Posterior cingulate gyrus (tissue), 11 donors: ENCODE measurements at regions not wholly inside any gene's neighbourhood (a gene's known extent, or its start where the extent isn't known, plus 50 kb on each side); places are given as distances from the start of the nearest gene placed in this dataset.

Source experiments
- DNase-seq, 10 donors: peaks; one replicate each; pipeline versions ENCODE4 v3.0.0 to v3.0.0-alpha.2; 2020 to 2021; ENCODE audit warnings: mixed read lengths in 3 of 10
- intact Hi-C: fragments of 100-400 bp; cut with DNase I; formaldehyde crosslinking; loops from one replicate; pipeline ENCODE4 v1.15.1; 2023

DNA sequence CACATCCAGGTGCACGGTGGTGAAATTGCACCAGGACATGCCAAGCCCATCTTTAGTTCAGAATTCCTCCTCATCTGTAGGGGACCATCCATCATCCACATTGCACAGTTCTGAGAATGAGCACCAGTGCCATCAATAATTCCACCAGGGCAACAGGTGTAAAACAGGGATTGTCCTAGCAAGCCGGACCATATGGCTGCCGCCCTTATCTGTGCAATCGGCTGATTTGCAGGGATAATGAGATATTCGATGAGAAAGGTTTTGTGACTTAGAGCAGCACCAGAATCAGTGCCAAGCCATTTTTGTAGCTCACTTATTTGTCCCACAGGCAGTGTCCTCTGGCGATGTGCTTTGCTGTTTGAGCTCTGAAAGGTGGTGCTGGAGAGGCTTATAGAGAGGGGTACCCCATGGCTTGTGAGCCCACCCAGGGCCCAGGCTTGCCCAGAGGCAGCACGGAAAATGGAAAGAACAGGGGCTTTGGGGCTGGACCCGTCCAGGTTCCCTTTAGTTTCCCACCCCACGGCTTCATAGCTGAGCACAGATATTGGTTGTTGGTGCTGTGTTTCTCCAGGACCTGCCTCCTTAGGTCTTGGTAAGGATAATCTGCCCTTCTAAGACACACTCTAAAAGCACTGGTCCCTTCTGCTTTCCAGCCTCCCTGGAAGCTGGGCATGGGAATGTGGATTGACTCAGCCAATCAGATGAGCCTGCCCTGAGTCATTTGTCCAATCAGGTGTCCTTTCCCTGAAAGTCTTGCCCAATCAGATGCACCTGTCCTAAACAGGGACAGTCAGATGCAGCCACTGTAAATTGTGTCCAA, 84.0 kb upstream of the SHANK2 start:
- peak in 1 of 10 donors; percentile 35 for DNase-seq
- intact Hi-C loops = no loop called here

DNA sequence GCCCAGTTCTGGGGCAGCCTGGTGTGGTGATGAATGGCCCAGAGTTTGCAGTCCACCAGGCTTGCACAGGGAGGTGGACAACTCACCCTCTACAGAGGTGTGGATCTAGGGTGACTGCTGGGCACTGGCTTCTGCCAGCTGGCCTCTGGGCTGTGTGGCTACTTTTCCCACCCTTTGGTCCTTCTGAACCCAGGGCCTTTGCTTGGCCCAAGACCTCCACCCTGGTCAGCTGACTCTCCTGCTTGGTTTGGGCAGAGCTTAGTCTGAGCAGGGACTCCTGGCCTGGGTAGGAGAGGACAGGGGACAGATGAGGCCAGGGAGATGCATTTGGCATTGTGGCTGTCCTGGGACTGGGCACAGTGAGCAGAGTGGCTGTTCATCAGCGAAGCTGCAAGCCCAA, 83.0 kb upstream of the SHANK2 start:
- peak in 1 of 10 donors; percentile 40 for DNase-seq

DNA sequence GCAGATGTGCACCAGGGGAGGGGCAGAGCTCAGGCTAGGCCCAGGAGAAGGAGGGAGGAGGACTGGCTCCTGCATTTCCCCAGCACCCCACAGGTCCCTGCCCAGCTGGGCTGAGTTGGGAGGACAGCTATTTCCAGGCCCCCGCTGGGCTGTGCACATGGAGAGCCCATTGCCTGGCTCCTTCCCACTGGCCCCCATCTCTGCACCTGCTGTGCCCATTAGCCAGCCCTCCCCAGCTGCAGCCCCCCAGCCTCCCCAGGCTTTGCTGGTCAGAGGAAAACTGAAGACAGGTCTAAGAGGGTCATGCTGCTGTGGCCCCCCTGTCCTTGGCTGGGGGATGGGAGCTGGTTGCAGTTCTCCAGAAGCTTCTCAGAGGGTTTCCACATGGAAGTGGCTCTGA, 81.8 kb upstream of the SHANK2 start:
- intact Hi-C loops = no loop called here
- DNase-seq = no peak

More for the DNA sequence above, 83.0 kb upstream of the SHANK2 start:
- intact Hi-C loops = no loop called here

DNA sequence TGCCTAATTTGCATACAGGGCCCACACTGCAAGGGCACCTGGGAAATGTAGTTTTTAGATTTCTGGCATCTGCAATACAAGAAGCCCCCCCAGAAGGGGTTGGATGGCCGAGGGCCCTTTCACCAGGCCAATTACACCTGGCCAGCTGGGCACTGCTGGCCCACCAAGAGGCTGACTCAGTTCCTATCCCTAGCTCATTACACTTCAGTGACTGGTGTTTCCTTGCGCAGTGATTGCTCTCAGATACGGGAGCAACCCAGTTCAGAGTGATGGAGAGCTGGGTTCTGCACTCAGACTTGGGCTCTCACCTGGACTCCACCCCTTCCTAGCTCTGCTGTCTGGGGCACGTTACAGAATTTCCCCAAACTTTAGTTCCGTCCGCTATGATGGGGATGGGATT, 81.1 kb upstream of the SHANK2 start:
- intact Hi-C loops = no loop called here
- no peak for DNase-seq

DNA sequence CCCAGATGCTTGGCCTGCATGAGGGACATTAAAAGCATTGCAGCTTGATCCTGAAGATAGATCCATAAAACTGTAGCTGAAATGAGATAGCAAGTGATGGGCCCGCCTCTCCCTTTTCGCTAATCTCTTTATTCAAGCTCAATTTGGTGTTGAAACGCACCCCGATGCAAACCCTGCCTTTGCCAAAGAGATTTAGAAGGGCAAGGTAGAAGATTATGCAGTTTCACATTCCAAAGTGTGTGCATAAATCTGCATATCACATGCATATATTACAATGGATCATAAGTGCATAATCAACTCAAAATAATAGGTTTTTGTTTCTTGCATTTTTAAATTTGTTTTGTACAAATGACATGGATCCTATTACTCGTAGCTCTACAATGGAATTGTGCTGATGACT, 80.1 kb upstream of the SHANK2 start:
- intact Hi-C loops = no loop called here
- DNase-seq = no peak

DNA sequence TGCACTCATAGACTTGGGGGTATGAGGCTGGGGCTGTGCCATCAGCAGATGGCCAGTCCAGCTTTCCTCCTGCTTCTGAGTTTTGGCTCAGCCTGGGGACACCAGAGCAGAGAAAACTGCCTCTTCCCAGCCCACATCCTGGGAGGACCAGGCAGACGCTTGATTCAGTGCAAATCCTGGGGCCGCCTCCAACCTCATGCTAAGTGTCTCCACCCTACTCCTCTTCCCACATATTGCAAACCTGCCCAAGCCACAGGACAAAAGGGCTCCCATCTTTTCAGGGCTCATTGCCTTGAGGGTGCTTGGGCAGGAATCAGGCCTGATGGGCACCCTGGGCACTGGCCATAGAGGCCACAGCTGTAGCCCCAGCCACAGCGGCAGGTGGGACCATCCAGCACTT, 79.7 kb upstream of the SHANK2 start:
- DNase-seq = no peak
- intact Hi-C loops = no loop called here

DNA sequence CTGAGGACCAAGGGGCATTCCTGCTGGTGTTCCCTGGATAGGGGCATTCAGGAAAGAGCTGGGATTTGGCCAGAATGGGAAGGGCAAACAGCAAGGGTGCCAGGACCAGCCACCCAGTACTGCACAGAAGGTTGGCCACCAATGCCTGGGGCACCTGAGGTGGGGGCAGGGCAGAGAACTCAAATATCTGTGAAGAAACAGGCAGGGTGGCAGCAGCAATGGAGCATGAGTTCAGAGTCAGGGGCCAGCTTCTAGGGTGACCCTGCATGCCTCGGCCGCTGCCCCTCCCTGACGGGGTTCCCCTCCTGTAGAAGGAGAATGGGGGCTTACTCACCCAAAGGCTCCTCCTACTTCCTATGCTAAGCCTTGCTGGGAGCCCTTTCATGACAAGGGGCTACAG, 79.3 kb upstream of the SHANK2 start:
- DNase-seq = no peak

DNA sequence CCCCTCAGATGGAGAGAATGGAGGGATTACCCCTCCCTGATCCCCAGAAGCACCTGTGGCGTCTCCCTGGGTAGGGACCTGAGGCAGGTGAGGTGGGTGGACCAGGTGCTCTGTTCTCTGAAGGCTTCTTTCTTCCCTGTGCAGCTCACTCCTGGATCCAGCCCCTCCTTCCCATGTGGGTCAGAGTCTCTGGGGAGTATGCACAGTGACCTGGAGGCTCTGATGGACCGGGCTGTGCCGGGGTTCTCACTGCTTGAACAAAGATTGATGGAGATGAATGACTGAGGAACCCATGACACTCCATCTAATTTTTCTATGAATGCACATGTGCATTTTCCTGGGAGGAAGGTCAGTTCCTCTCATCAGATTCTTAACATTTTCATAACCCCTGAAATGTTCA, 78.6 kb upstream of the SHANK2 start:
- DNase-seq = no peak
- intact Hi-C loops = no loop called here

More for the DNA sequence above, 79.3 kb upstream of the SHANK2 start:
- intact Hi-C loops = no loop called here

DNA sequence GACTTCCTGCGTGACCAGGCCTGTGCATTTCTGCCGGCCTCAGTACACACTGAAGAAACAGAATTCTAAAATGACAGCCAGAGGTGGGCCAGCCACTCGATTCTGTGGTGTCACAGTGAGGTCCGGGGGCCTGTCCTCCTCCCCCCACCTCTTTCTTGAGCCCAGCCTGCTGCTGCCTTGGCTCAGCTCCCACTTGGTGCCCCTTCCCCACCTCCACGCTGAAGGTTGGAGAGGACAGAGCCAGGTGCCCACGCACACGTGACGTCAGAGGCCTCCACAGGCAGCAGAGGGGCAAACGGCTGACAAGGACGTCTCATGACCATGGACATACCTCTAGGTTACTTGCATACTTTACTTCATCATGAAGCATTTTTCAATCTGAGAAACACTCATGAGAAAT, 78.0 kb upstream of the SHANK2 start:
- peak in 1 of 10 donors; percentile 59 for DNase-seq

DNA sequence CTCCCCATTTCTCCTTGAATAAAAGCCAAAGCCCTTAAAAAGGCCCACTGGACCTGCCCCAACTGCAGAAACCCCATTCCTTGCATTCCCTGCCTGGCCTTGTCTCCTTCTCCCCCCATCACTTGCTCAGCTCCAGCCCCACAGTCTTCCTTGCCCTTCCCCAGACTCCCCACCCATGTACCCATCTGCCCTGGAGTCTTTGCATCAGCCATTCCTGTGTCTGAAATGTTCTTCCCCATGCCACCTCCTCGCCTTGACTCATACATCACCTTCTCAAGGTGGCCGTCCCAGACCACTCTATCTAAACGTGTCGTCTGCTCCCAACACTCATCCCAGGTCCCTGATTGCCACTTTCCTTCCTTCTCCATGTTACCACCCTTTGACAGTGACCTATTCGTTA, 77.4 kb upstream of the SHANK2 start:
- intact Hi-C loops = no loop called here
- DNase-seq = no peak

More for the DNA sequence above, 78.0 kb upstream of the SHANK2 start:
- intact Hi-C loops = no loop called here

DNA sequence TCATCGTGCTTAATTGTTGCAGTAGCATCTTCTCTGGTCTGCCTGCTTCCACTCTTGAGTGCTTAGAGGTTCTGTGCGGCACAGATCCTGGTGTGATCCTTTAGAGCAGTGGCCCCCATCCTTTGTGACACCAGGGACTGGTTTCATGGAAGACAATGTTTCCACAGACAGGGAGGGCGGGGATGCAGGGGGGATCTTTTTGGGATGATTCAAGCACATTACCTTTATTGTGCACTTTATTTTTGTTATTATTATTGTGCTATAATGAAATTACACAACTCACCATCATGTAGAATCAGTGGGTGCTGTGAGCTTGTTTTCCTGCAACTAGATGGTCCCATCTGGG, 76.8 kb upstream of the SHANK2 start:
- DNase-seq = no peak

DNA sequence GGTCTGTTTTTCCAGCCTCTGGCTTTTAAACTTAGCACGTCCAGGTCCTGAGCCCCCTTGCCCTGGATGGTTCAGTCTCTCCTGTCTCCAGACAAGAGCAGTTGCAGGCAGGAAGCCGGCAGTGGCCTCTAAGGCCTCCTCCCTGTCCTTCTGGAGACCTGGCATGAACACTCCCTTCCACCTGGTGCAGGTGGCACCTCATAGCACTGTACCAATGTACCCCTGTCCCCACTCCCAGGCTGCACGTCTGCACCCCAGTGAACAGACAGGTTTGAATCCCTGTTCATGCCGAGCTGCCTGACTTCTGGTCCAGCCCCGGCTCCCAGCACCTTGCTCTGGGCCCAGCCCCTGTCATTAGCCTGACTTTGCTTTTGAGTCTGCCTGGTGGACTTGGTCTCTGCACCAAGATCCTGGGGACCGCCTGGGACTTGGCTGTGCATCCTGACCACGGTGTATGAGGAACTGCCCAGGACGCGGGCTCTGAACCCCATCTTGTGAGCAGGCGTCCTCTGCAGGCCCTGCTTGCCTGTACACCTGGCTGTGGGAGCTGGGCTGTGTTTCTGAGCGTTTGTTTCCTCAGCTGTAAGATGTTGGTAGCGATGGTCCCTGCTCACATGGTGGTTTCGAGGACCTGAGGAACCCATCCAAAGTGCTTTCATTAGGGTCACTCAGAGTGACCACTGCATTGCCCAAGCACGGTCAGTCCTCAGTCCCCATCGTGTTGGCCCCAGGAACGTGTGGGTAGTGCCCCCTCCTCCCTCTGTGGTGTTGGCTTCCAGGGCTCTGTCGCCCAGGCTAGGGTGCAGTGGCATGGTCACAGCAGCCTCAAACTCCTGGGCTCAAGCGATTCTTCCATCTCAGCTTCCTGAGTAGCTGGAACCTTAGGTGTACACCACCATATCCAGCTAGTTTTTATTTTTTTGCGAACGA, 75.0 kb upstream of the SHANK2 start:
- intact Hi-C loops = no loop called here
- peak in 1 of 10 donors; percentile 53 for DNase-seq

More for the DNA sequence above, 76.8 kb upstream of the SHANK2 start:
- intact Hi-C loops = no loop called here

DNA sequence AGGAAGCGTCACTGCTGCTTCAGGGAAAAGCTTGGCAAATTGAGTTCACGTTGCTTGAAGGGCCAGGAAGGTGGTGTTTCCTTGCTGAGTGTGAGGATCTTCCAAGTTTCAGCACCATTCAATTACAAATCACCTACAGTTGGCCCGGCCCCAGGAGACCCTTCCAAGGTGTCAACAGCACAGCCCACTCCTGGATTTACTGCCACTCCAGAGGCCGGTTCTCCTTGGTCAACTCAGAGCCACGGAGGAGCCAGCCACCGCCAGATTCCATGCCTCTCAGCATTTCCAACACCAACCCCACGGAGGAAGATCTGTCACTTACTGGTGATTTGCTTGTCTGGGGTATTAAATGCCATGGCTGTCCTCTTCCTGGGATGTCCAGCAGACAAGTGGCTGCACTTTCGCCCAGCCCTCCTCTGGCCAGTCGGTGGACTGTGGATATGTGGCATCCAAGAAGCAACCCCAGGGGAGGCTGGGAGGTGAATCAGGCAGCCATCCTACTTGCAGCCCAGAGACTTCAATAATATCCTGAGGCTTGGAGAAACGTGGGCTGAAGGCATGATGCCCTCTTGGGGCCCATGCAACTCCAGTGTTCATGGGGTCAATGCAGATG, 74.1 kb upstream of the SHANK2 start:
- intact Hi-C loops = no loop called here
- peak in 2 of 10 donors; percentile 43 to 62 for DNase-seq

DNA sequence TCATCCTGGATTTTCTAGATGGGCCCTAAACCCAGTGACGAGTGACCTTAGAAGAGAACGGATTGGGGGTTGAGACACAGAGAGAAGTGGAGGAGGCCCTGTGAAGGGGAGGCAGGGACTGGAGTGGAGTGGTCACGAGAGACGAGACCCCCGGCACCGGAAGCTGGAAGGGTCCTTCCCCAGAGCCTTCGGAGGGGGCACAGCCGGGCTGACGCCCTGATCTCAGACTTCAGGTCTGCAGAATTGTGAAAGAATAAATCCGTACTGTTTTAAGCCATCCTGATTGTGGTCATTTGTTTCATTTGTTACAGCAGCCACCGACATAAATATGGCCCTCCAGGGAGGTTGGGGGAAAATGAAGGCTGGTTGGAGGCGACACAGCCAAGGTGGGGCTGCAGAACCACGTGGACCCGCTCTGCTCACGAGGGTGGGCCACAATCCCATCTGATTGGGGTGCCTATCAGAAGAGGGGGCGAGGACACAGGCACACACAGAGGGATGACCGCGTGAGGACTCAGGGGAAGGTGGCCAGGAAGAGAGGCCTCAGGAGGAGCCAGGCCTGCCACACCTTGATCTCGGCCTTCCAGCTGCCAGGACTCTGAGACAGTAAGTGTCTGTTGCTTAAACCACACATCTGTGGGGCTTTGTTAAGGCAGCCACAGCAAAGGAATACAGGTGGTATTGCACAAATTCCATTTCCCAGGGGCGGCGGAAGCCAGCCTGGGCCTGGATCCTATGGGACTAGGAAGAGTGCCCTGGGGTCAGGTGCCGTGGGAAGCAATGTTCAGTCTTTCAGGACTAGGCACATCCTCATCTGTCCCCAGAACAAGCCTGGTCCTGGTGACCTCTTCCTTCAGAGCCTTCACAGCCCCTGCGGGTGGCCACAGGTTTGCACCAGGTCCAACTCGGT, 73.3 kb upstream of the SHANK2 start:
- intact Hi-C loops = no loop called here
- DNase-seq = peak in 2 of 10 donors; percentile 36 to 70

DNA sequence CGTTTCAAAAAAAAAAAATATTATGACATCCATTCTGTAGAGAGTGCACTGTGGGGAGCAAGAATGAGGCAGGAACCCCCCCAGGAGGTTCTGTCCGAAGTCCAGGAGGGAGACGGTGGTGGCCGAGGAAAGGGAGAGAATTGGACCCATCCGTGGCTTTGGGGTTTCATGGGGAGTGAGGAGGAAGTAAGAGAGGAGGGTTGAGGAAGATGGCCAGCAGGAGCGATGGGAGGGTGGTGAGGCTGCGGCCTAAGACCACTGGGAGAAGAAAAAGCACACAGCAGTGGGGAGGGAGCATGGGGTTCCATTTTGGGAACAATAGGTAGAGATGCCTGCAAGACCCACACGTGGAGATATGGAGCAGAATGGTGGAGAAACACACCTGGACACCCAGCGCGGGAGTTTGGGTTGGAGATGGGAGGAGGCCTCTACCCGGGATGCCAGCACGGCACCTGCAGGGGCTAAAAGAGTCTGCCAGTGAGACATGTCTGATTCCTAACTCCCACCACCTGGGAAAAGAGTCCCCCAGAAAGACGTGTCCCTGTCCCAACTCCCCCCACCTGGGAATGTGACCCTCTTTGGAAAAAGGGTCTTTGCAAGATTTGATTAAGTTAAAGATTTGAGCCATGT, 72.5 kb upstream of the SHANK2 start:
- peak in 1 of 10 donors; percentile 38 for DNase-seq

DNA sequence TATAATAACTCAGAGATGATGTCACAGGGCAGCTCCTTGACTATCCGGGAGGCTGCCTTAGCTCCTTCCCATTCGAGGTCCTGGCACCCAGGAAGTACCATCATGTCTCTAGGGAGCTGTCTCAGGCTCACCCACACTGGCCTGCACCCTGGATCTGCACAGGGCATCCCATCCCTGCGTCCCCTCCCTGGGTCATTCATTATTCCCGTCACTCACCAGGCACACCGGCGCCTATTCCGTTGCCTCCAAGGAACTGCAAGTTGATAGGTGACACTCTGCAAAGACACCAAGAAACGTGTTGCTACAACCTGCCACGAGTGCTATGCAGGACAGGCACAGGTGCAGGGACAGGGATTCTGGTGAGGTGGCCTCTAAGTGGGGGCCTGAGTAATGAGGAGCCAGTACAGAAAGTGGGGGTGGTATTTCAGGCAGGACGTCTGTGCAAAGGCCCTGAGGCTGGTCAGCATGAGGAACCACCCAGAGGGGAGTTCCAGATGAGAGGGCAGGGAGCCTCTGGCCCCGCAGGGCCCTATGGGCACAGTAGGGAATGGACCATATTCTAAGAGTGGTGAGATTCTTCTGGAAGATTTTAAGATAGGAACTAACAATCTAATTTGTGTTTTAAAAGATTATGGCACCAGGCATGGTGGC, 71.6 kb upstream of the SHANK2 start:
- peak in 1 of 10 donors; percentile 65 for DNase-seq
- intact Hi-C loops = no loop called here

More for the DNA sequence above, 72.5 kb upstream of the SHANK2 start:
- intact Hi-C loops = no loop called here

DNA sequence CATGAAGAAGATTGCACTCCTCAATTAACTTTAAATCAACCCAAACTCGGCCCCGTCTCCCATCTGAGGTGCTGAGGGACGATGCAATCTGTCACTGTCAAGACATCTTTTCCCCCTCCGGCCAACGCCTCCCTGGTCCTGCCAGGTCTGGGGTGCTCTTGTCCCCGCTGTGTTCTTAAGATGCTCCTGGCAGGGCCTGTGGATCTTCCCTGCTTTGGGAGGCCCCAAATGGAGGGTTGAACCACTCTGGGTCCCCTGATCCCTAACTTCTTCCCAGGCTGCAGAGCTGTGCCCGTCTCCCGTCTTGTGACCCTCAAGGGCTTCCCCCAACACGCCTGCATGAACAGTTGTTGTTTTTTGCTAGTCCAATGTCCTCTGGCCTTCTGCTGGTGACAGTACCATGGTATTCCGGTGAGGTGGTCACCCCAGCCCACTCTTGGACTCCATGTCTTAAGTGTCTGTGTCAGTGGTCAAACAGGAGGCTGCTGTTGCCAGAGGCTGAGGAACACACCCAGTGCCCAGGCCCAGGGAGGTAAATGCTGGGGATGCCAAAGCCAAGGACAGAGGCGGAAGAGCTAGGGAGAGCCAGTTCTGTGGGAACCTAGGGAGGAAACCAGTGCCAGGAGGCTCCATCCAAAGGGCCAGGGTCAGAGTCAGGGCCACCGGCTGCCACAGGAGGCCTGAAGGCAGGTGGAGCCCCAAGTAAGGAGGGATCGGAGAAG, 70.6 kb upstream of the SHANK2 start:
- DNase-seq = peak in 2 of 10 donors; percentile 48 to 66

DNA sequence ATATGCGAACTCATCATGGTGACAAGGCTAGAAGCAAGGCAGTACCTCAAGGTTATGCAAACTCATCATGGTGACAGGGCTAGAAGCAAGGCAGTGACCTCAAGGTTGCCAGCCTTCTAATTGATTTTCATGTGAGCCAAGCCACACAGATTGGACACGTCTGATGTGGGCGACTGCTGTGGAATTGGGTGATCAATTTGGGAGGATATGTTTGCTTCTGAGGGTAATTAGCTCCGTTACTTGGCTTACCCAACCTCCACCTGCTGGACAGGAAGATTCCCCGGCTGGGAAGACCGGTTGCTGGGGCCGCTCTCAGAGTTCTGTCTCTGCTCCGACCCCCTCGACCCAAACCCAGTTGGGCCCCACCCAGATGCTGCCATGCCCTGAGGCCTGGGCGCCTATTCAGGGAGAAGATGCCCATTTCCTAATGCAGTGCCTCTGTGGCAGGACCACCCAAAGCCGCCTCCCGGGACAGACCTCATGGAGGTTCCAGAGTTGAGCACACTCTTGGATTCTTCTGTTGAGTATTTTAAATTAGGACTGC, 69.9 kb upstream of the SHANK2 start:
- intact Hi-C loops = no loop called here
- DNase-seq = peak in 2 of 10 donors; percentile 62 to 73

More for the DNA sequence above, 70.6 kb upstream of the SHANK2 start:
- intact Hi-C loops = no loop called here
